ENCODE measurements at regions not wholly inside any gene's neighbourhood (a gene's known extent, or its start where the extent isn't known, plus 50 kb on each side); places are given as distances from the start of the nearest gene placed in this dataset.

DNA sequence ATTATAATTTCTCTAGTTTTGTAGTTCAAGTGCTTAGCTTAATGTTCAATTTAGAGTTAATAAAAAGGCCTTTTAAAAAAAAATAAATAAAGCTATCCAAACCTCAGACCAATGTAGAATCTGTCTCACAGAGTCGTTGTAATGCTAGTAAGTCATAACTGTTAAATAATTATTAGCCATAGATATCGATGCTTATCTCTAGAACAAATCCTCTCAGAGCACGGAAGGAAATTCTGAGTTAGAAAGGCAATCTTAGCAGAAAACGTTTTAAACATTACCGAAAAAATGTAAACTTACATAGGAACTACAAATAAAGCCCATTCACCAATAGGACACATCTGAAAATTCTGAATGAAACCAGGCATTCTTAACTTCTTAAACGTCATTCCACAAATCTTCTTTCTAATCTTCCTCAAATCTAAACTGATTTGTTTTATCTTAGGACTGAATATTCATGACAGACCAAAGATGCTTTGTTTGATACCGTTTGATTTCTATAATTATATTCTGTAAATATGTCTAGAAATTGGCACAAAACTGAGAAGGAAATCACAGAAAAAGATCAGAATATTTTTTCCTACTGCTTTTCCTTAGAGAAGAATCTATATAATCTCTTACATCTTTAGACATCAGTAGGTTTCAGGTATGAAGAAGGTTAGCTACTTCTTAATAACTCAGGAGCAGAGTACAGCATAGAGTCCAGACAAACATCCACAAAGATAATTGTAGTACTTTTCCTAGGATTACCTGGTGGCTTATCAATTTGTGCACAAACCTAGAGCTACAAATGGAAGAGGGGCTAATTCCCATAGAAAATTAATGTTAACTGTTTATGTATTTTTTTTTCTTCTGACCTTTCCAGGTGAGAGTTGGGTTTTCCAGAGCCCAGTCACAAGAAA, 140.7 kb downstream of the BTC start:
- DNase-seq: no peak

DNA sequence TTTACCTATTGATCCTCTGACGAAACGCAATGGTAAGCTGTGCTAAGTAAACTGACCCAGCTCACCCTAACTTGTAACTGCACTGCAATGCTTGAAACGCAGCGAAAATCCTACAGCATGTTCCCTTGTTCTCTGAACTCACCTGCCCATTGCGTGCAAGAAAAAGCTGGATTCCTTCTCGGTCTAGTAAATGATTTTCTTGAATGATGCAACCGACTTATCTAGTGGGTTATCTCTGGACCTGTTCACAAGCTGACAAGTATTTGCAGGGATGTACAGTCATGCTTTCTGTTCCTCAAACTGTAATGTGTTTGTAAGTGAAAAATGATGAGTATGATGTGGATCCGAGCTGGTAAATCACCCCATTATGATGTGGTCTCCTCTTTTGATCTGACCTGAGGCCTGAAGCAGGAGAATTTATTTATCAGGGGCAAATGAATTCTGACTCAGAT, 140.1 kb downstream of the BTC start:
- DNase-seq: no peak

DNA sequence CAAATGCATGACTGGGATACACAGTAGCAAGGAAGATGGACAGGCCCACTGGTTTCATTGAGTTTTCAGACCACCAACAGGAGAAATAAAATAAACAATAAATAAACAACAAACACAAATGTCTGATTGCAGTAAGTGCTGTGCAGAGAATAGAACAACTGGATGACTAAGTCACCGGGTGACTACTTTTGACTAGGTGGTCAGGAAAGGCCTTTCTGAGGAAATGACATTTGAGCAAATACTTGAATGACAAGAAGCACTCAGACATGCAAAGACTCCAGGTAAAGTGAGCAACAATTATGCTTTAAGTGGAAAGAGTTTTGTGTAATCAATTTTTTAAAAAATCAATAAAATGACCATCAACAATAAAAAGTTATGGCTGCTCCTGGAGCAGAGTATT, 137.7 kb downstream of the BTC start:
- DNase-seq: no peak

DNA sequence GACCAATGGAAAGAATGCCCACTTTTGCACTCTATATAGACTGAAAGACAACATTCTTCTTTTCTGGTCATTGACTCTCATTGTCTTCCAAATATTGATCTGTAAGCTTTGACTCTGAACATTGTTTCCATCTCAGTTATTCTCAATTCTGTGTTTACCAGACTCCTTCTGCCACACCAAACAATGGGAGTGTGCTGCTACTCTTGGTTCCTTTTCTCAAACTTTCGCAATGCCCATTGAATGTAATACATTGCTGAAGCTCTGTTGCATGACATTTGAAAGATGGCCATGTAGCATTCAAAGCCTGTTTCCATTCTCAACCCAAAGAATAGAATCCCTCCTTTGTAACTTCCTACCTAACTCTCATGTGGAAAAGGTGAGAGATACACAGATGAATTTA, 136.2 kb downstream of the BTC start:
- DNase-seq: no peak

DNA sequence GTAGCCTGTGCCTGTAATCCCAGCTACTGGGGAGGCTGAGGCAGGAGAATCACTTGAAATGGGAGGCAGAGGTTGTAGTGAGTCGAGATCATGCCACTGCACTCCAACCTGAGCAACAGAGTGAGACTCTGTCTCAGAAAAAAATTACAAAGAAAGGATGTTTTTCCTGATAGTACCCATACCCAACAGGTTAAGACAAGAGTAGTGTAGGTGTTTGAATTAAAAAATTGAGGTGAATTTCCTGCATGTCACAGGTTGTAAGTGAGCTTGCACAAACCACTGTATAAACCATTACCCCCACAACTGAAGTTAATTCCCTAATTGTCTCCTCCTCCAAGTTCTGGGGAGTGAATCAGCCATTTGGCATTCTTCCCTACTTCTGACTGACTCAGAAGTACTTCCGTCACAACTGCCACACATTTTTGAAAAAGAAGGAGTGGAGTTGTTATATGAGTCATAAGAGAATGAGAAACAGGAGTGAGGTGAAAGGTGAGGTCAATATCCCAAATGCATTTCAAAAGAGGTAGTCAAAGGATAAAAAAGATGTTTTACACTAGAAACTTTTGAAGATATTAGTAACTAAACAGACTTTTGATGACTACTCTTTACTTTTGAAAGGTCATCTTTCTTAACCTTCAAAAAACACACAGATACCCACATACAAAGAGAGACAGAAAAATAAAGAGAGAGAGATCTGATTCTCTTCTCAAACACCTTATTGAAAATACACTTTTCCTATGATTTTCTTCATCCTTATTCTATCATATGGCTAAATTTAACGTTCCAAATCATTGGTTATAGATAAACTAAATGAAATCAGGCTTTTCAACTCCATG, 134.5 kb downstream of the BTC start:
- peak; percentile 91 for DNase-seq

DNA sequence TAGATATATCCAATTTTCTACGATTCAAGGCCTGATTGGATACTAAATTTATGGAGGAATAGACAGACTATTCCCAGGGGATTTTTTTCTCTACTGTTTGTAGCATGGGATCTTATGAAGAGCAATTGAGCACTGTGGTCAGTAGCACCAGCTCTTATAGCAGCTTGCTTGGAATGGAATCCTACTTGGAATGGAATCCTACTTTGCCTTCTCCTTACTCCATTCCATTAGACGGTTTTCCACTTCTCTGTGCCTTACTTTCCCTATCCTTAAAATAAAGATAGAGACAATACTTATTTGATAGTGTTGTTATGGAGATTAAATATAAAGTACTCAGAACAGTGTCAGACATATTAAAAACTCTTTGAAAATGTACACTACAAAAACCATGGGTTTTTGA, 133.5 kb downstream of the BTC start:
- DNase-seq: no peak

DNA sequence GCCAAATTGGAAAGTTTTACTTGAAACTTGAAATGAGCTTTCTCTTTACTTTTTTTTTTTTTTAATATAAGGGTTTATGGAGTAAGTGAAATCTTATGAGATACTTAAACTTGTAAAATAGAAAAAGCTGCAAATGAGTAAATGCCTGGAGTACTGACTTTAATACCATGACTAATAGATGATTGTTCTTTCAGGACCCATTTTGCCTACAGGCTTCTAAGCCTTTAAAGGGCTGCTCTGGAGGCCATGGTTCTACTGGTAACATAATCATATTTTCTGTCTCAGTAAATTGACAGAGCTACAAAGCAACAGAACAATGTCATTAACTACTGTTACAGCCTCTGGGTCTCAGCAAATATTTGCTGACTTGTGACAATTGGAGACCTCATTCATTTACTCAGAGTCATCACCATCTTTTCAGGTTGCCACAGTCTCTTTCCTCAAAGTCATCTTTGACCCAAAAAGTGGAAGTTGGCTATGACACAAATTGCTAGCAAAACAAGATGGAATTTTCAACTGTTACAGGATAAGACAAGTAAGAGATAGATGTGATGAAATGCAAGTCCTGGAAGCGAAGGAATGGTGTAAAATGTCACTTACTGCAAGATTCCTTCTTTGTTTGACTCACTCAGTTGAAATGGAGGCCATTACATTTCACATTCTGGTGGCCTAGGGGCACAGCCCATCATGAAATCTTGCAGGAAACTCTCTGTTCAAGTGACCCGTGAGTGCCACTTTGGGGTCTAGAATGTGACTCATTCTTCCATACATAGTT, 132.7 kb downstream of the BTC start:
- DNase-seq: no peak

DNA sequence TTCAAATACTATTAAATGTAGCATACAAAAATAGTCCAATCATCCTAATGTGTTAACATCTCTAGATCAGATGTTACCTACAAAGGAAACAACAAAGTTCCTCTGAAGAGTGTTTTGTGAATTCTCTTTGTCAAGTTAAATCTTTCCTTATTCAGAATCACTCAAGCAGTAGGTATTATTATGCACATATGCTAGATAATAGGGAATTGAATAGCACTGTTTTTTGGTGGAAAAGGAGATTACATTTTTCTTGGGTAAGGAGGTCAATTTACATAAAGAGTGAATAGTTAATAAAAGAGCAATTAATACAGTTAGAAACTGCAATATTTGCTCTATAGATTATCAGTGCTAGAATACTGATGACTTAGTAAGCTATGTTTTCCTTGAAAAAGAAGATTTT, 130.7 kb downstream of the BTC start:
- no peak for DNase-seq

DNA sequence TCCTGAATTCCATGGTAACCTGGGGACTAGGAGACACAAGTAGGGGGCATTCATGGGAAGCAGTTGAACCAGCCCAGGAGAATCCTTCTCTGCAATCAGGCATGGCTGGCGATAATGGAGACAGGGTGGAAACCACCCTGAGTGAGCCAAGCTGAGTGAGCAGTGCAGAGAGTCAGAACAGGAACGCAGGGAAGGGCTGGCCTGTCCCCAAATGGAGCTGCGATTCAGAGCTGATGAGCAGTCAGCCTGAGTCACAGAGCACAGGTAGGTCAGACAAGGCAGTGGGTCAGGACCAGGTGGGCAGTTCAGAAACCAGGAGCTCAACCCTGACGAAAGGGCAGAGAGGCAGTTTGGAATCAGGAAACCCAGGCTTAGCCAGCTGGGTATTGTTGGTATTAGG, 129.0 kb downstream of the BTC start:
- no peak for DNase-seq

DNA sequence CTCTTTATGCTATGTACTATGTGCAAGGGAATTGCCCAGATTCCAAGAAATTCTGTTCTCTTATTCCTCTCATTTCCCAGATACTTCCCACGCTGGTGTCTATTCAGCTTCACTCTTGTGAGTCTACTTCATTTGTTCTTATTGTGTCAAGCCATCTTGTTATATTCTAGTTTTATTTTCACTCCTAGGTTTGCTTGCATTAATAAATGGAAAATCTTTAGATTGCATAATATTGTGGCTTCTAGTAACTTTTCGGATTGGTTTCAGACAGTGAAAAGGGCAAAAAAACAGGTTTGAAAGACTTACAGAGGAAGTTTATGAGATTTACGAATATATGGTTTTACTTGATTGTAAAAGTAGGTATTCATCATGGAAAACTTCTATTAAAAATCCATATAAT, 128.4 kb downstream of the BTC start:
- DNase-seq: no peak

DNA sequence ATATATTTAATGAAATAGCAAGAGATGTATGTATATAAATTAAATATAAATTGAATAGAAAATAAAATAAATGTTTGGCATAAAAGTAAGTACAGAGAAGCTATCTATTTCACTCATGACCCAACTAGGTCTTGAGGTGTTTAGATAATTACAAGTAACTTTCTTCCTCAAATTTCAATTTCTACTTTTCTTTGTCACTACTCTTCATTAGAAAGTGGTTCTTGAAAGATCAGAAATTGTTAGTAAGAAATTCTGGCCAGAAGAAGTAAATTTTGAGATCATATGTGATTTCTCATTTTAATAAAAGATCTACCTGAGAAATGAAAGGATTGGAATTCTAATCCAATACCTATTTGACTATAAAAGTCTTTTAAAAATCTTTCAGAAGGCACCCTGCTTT, 126.9 kb downstream of the BTC start:
- DNase-seq: no peak

DNA sequence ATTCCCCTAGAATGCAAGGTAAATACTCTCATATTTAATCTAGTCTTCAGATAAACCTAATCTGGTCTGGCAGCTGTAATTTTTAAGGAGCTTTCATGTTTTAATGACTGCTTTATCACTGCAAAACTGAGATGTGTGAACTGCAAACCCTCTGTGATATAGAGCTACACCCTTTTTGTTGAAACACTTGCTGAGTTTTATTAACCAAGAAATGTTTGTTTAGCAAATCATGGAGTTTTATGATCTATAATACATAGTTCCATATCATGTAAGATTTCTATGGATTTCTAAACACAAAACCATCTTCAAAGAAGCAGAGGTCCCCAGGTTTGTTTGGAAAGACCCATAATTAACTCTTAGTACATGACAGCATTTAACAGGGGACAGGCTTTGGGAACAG, 126.4 kb downstream of the BTC start:
- DNase-seq: no peak

DNA sequence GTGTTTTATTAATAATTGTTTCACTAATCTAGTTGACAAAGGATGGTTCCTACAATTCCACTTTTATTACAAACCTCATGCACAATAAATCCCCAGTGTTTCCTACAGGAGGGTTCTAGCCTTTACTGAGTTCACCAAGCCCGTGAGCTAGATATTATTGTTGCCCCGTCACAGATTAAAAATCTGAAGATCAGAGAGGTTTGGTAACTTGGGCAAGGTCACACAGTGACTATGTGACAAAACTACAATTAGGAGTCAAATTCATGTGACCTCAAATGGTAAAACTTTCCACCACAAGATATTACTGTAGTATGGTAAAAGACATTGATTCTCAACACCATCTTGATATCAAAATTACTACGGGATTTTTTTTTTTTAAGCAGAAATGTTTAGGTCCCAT, 124.6 kb downstream of the BTC start:
- DNase-seq: no peak

DNA sequence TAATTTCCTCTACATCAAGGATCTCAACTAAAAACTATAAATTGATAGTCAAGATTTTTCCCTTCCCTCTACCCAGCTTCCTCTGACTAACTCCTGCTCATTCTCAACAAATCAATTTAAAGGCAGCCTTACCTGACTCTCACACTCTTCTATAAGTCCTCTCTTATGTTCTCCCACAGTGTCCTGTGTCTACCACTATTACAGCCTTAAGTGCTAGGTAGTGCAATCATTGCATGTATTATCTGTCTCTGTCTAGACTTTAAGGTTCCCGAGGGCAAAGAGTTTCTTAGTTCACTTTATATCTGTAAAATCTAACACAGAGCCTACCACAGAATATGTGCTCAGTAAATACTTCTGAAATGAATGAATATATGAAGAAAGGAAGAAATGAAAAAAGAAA, 123.7 kb downstream of the BTC start:
- no peak for DNase-seq

DNA sequence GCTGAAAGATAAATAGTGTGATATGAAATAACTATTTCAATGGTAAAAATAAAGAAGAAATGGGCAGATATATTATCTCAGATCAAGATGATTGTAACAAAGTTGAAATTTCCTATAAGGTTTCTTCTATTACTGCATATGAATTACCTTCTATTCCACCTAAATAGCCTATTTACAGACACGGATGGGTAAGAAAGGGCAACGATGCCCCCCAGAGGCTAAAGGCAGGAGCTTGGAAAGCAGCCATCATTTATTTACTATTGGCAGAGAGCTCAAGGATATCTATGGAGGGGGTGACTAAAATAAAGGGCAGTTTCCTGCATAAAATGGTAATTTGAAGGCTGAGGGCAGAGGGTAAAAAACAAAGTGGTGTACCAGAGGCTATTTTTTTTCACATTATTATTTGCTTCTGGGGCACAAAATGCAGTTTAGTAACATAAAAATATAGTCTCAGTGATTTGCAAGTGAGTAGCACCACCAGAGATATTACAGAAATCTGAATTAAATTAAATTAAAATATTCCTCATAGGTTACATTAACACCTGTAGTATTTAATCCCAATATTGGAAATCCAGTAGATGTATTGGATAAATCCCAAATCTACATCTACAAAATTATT, 123.1 kb downstream of the BTC start:
- peak; percentile 44 for DNase-seq

DNA sequence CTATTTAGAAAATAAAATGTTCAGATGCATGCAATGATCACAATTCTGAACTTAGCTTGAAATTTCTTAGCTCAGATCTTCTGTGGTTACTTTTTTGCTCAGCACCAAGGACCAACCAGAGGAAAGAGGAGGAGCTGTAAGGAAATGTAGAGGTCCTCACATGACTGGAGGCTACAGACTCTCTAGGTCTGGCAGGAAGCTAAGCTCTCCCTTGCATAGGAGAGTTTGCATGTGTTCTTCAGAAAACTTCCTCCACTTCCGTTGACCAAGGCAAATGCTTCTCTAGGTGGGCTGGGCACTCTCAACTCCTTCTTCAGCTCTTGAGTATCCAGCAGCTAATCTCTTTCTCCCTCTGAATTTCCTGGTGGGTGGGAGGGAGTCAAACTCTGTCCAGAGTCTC, 119.6 kb downstream of the BTC start:
- no peak for DNase-seq

DNA sequence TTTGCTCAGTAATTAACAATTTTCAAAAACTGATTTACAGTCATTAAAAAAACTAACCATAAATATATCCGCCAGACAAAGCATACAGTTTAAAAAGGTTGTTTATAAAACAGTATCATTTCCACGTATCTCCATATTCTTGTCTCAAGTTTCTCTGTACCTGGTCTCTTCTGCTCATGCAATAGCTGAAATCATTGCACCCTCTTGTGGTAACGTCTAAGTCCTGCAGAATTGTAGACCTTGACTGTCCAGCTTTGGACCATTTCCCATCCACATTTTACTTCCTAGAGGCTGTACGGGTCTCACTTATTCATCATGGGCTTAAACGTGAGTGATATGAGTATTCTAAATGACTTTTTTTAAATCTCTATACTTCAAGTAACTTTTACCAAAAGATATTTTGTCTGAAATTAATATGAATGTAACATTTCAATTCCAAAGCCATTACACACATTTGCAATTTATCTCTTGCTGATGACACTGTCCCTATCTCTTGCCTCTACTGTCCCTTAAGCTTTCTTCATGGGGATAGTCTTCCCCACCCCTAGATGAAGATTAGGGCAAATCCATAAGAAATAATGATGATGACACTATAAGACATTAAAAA, 118.5 kb downstream of the BTC start:
- peak; percentile 25 for DNase-seq

DNA sequence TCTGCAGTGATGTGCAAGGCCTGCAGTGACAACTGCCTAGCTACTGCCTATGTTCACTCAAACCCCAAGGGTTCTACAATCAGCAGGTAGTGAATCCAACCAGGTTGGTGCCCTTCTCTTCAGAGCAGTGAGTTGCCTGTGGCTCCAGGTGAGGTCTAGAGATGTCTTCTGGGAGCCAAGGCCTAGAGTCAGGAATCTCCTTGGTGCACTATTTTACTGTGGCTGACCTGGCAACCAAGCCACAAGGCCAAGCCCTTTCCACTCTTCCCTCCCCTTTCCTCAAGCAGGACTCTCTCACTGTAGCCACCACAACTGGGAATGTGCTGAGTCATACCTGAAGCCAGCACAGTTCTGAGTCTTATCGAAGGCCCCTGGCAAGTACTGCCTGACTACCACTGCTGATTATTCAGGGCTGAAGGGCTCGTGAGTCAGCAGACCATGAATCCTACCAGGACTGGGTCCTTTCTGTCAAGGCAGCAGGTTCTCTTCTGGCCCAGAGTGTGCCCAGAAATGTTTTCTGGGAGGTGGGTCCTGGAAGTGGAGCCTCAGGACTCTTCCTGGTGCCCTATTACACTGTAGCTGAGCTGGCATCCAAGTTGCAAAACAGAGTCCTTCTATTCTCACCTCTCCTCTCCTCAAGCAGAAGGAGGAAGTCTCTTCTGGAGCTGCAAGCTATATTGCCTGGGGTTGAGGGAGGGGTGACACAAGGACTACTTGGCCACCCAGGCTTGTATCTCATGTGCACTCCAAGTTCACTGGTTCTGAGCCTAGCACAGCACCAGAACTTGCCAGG, 111.6 kb downstream of the BTC start:
- DNase-seq: peak; percentile 70

DNA sequence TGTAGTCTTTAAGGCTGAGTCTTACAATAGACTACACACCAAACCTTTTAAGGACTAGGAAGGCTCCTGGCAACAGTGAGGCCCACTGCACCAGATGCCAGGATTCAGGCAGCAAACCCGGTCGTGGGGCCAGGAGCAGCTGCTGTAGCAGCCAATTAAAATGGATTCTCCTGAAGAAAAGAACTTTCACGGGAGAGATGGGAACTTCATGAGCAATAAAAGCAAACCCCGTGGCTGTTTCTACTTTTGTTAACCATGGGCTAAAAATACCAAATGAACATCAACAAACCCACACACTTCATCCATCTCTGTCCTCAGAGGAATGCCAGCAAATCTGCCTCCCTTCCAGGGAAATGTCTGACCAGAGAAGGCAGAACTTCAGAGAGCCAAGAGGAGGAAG, 101.4 kb downstream of the BTC start:
- no peak for DNase-seq

All from amniotic stem cell (primary cell).